ENCODE measurements at regions not wholly inside any gene's neighbourhood (a gene's known extent, or its start where the extent isn't known, plus 50 kb on each side); places are given as distances from the start of the nearest gene placed in this dataset.

GRCh38 chr3:99586701-99587100 is 51.7 kb upstream of the COL8A1 start:
- Histone ChIP-seq H3K27ac (no peak overlapping the region), H3K9me3 (replicated peaks in 1 of 11) (no peaks in the 10 kb centered on the region), H3K27me3 (no peaks in the 10 kb centered on the region), H3K4me3 (no peak overlapping the region), H3K4me2 (no peak overlapping the region), H3K9ac (no peak overlapping the region), H4K20me1 (no peaks in the 10 kb centered on the region), H3K36me3 (no peaks in the 10 kb centered on the region), H3K4me1 (no peaks in the 10 kb centered on the region)
- TF ChIP-seq Cebpa-rat (IDR thresholded peaks at IDR 0.05) = no peak

GRCh38 chr3:99579965-99580364 is 58.4 kb upstream of the COL8A1 start:
- Histone ChIP-seq H3K27me3 (no peaks in the 10 kb centered on the region), H3K36me3 (no peaks in the 10 kb centered on the region), H3K4me1 (no peaks in the 10 kb centered on the region), H3K27ac (no peak overlapping the region), H3K9me3 (replicated peaks in 1 of 11) (0 out of 22 replicates have a peak, but pooled peaks cover 0 to 2% (median 0%) of the 10 kb centered on the region in 11 experiments), H3K4me2 (no peak overlapping the region), H3K9ac (no peak overlapping the region), H3K4me3 (no peak overlapping the region), H4K20me1 (no peaks in the 10 kb centered on the region)
- TF ChIP-seq Cebpa-rat (IDR thresholded peaks at IDR 0.05) = no peak

GRCh38 chr3:99579246-99579645 is 59.1 kb upstream of the COL8A1 start:
- no peaks in the 10 kb centered on the region for H4K20me1 ChIP-seq

GRCh38 chr3:99578339-99578970 is 59.9 kb upstream of the COL8A1 start:
- Histone ChIP-seq H3K9ac (no peak overlapping the region), H3K4me3 (no peak overlapping the region), H3K4me2 (no peak overlapping the region), H4K20me1 (no peaks in the 10 kb centered on the region), H3K4me1 (no peaks in the 10 kb centered on the region), H3K9me3 (replicated peaks in 1 of 11) (0 out of 22 replicates have a peak, but pooled peaks cover 0 to 5% (median 0%) of the 10 kb centered on the region in 11 experiments), H3K36me3 (no peaks in the 10 kb centered on the region), H3K27ac (no peak overlapping the region), H3K27me3 (no peaks in the 10 kb centered on the region)
- TF ChIP-seq Cebpa-rat (IDR thresholded peaks at IDR 0.05) = no peak

More at GRCh38 chr3:99579246-99579645, 59.1 kb upstream of the COL8A1 start:
- no peaks in the 10 kb centered on the region for H3K4me1 ChIP-seq
- H3K9me3 ChIP-seq (replicated peaks in 1 of 11) = 0 out of 22 replicates have a peak, but pooled peaks cover 0 to 5% (median 0%) of the 10 kb centered on the region in 11 experiments
- H3K27me3 ChIP-seq = no peaks in the 10 kb centered on the region
- no peak overlapping the region for H3K27ac ChIP-seq
- no peak overlapping the region for H3K4me2 ChIP-seq
- no peak for TF ChIP-seq Cebpa-rat (IDR thresholded peaks at IDR 0.05)
- no peaks in the 10 kb centered on the region for H3K36me3 ChIP-seq
- no peak overlapping the region for H3K9ac ChIP-seq
- H3K4me3 ChIP-seq = no peak overlapping the region

GRCh38 chr3:99576904-99577559 is 61.4 kb upstream of the COL8A1 start:
- no peak overlapping the region for H3K4me3 ChIP-seq
- H3K9me3 ChIP-seq (replicated peaks in 1 of 11) = 0 out of 22 replicates have a peak, but pooled peaks cover 0 to 5% (median 0%) of the 10 kb centered on the region in 11 experiments
- no peaks in the 10 kb centered on the region for H4K20me1 ChIP-seq
- TF ChIP-seq Cebpa-rat (IDR thresholded peaks at IDR 0.05) = no peak
- no peak overlapping the region for H3K27ac ChIP-seq
- no peak overlapping the region for H3K4me2 ChIP-seq
- H3K9ac ChIP-seq = no peak overlapping the region
- H3K36me3 ChIP-seq = no peaks in the 10 kb centered on the region
- no peaks in the 10 kb centered on the region for H3K27me3 ChIP-seq
- no peaks in the 10 kb centered on the region for H3K4me1 ChIP-seq

GRCh38 chr3:99575683-99576082 is 62.7 kb upstream of the COL8A1 start:
- no peak for TF ChIP-seq Cebpa-rat (IDR thresholded peaks at IDR 0.05)
- H3K4me3 ChIP-seq = no peak overlapping the region
- no peaks in the 10 kb centered on the region for H3K4me1 ChIP-seq
- H3K27me3 ChIP-seq = no peaks in the 10 kb centered on the region
- no peak overlapping the region for H3K9ac ChIP-seq
- H3K36me3 ChIP-seq = no peaks in the 10 kb centered on the region
- H3K4me2 ChIP-seq = no peak overlapping the region
- H3K9me3 ChIP-seq (replicated peaks in 1 of 11) = 0 out of 22 replicates have a peak, but pooled peaks cover 0 to 5% (median 0%) of the 10 kb centered on the region in 11 experiments
- H4K20me1 ChIP-seq = no peaks in the 10 kb centered on the region
- H3K27ac ChIP-seq = no peak overlapping the region

GRCh38 chr3:99570061-99570460 is 68.3 kb upstream of the COL8A1 start:
- H4K20me1 ChIP-seq = no peaks in the 10 kb centered on the region
- no peaks in the 10 kb centered on the region for H3K4me1 ChIP-seq
- H3K27me3 ChIP-seq = no peaks in the 10 kb centered on the region
- H3K4me3 ChIP-seq = no peak overlapping the region
- no peak overlapping the region for H3K9ac ChIP-seq
- no peak overlapping the region for H3K4me2 ChIP-seq
- H3K36me3 ChIP-seq = no peaks in the 10 kb centered on the region
- H3K27ac ChIP-seq = no peak overlapping the region
- H3K9me3 ChIP-seq (replicated peaks in 1 of 11) = peaks cover 3 to 10% (median 7%) of the 10 kb centered on the region in 11 experiments; a peak in 8 of 22 replicates
- TF ChIP-seq Cebpa-rat (IDR thresholded peaks at IDR 0.05) = no peak

- no peak overlapping the region for H3K4me2 ChIP-seq
- no peak overlapping the region for H3K4me3 ChIP-seq
- H3K9ac ChIP-seq = no peak overlapping the region
- no peak for TF ChIP-seq Cebpa-rat (IDR thresholded peaks at IDR 0.05)
- H3K36me3 ChIP-seq = no peaks in the 10 kb centered on the region
- H3K4me1 ChIP-seq = no peaks in the 10 kb centered on the region
- no peaks in the 10 kb centered on the region for H4K20me1 ChIP-seq
- no peak overlapping the region for H3K27ac ChIP-seq
- peaks cover 0 to 8% (median 6%) of the 10 kb centered on the region in 11 experiments; a peak in 8 of 22 replicates for H3K9me3 ChIP-seq (replicated peaks in 1 of 11)
- H3K27me3 ChIP-seq = no peaks in the 10 kb centered on the region
Measured at GRCh38 chr3:99568663-99569335, 69.6 kb upstream of the COL8A1 start.

GRCh38 chr3:99565331-99565730 is 73.1 kb upstream of the COL8A1 start:
- Histone ChIP-seq H3K9me3 (replicated peaks in 1 of 11) (peaks cover 0 to 8% (median 6%) of the 10 kb centered on the region in 11 experiments; a peak in 8 of 22 replicates), H3K27me3 (no peaks in the 10 kb centered on the region), H3K4me1 (no peaks in the 10 kb centered on the region), H3K4me2 (no peak overlapping the region), H4K20me1 (no peaks in the 10 kb centered on the region), H3K9ac (no peak overlapping the region), H3K4me3 (no peak overlapping the region), H3K36me3 (no peaks in the 10 kb centered on the region), H3K27ac (no peak overlapping the region)
- no peak for TF ChIP-seq Cebpa-rat (IDR thresholded peaks at IDR 0.05)
